PC-9 (cell line): ENCODE measurements at regions not wholly inside any gene's neighbourhood (a gene's known extent, or its start where the extent isn't known, plus 50 kb on each side); places are given as distances from the start of the nearest gene placed in this dataset.

ENCODE experiments used
- BruUV-seq: library from RNA; stranded (reverse); fragments of 400-500 nt; replicated peaks from 2 replicates; lab custom pipeline; 2021; lab: Mats Ljungman, UMichigan
- CTCF ChIA-PET: fragments of 300-600 bp; sonication (Branson Sonifier 250); formaldehyde crosslinking; loops from one replicate; lab custom pipeline; 2022; ENCODE audit warnings: antibody characterized with exemption; lab: Charles Lee
- POLR2A ChIA-PET: fragments of 300-600 bp; sonication (Branson Sonifier 250); formaldehyde crosslinking; loops from one replicate; lab custom pipeline; 2022; ENCODE audit warnings: antibody characterized with exemption; ENCODE audit not compliant: unreplicated experiment; lab: Charles Lee
- DNase-seq, 2 experiments: peaks; one replicate each; pipeline versions ENCODE4 v3.0.0 to v3.0.0-alpha.2; 2015 to 2022; ENCODE audit warnings: mixed read lengths in 1 of 2
- H2AFZ ChIP-seq: fragments of 200-600 bp; sonication (generic); 2 replicates; pipeline ENCODE4 v1.8.1; 2017; ENCODE audit warnings: antibody characterized with exemption
- H3F3A ChIP-seq: fragments of 200-600 bp; sonication (generic); 2 replicates; pipeline ENCODE4 v1.8.1; 2017; ENCODE audit warnings: antibody characterized with exemption, mild to moderate bottlenecking, low read depth; ENCODE audit not compliant: insufficient read depth
- H3K27ac ChIP-seq: fragments of 200-600 bp; sonication (generic); 2 replicates; pipeline ENCODE4 v1.6.1; 2016; ENCODE audit warnings: mixed run types
- H3K27me3 ChIP-seq: fragments of 200-600 bp; sonication (generic); 2 replicates; pipeline ENCODE4 v1.6.1; 2016; ENCODE audit warnings: low read depth, mixed run types; ENCODE audit not compliant: insufficient read depth
- H3K36me3 ChIP-seq: fragments of 200-600 bp; sonication (generic); 2 replicates; pipeline ENCODE4 v1.6.1; 2016; ENCODE audit warnings: low read depth, mixed run types
- H3K4me1 ChIP-seq: fragments of 200-600 bp; sonication (generic); replicated peaks from 2 replicates; pipeline ENCODE4 v1.6.1; 2016; ENCODE audit warnings: mixed run types; ENCODE audit not compliant: insufficient read depth
- H3K4me2 ChIP-seq: fragments of 200-600 bp; sonication (generic); 2 replicates; pipeline ENCODE4 v1.6.1; 2017; ENCODE audit warnings: mixed run types
- H3K4me3 ChIP-seq: fragments of 200-600 bp; sonication (generic); 2 replicates; pipeline ENCODE4 v1.6.1; 2016; ENCODE audit warnings: mixed run types
- H3K79me2 ChIP-seq: fragments of 200-600 bp; sonication (generic); 2 replicates; pipeline ENCODE4 v1.6.1; 2017; ENCODE audit warnings: low read depth, mixed run types
- H3K9me2 ChIP-seq: fragments of 200-600 bp; sonication (generic); 2 replicates; pipeline ENCODE4 v1.8.1; 2017; ENCODE audit warnings: mild to moderate bottlenecking; ENCODE audit not compliant: insufficient read depth
- H3K9me3 ChIP-seq: fragments of 200-600 bp; sonication (generic); 2 replicates; pipeline ENCODE4 v1.8.1; 2016; ENCODE audit warnings: low read depth; ENCODE audit not compliant: insufficient read depth
- H4K20me1 ChIP-seq: fragments of 200-600 bp; sonication (generic); 2 replicates; pipeline ENCODE4 v1.8.1; 2017; ENCODE audit not compliant: insufficient read depth
- CTCF ChIP-seq: fragments of 200-600 bp; sonication (generic); conservative IDR thresholded peaks from 2 replicates; pipeline ENCODE4 v1.6.1; 2017; ENCODE audit warnings: mixed run types, antibody characterized with exemption, mild to moderate bottlenecking, moderate library complexity
- EZH2 ChIP-seq: fragments of 200-600 bp; sonication (generic); IDR thresholded peaks from 2 replicates; pipeline ENCODE4 v1.8.0; 2017; ENCODE audit warnings: antibody characterized with exemption, low read depth
- intact Hi-C: fragments of 100-400 bp; cut with micrococcal nuclease; formaldehyde crosslinking; loops from one replicate; pipeline ENCODE4 v1.10.0; 2022; ENCODE audit not compliant: unreplicated experiment

GRCh38 chr3:22421589-22421988, 670.6 kb upstream of the ZNF385D start:
- ChIA-PET POLR2A (no interaction called here), CTCF (no interaction called here)
- no peak for TF ChIP-seq CTCF
- no peak for TF ChIP-seq EZH2
- no peaks in the 10 kb centered on the region for H3K4me1 ChIP-seq
- no peak for DNase-seq
- no peak overlapping the region for H3K27ac ChIP-seq
- no TSS peak for BruUV-seq
- no peaks in the 10 kb centered on the region for H4K20me1 ChIP-seq
- no peaks in the 10 kb centered on the region for H3K79me2 ChIP-seq
- intact Hi-C loops: no loop called here
- H3K4me3 ChIP-seq: no peak overlapping the region
- H3K4me2 ChIP-seq: no peak overlapping the region
- H2AFZ ChIP-seq: no peak overlapping the region
- no peaks in the 10 kb centered on the region for H3K27me3 ChIP-seq
- no peaks in the 10 kb centered on the region for H3K36me3 ChIP-seq
- no peaks in the 10 kb centered on the region for H3K9me2 ChIP-seq
- no peaks in the 10 kb centered on the region for H3K9me3 ChIP-seq
- H3F3A ChIP-seq: no peaks in the 10 kb centered on the region

GRCh38 chr3:22431334-22431733, 680.3 kb upstream of the ZNF385D start:
- H2AFZ ChIP-seq: no peak overlapping the region
- H3K4me3 ChIP-seq: no peak overlapping the region
- no TSS peak for BruUV-seq
- intact Hi-C loops: no loop called here
- H3K9me3 ChIP-seq: no peaks in the 10 kb centered on the region
- H3K4me2 ChIP-seq: no peak overlapping the region
- H3K27me3 ChIP-seq: no peaks in the 10 kb centered on the region
- no peaks in the 10 kb centered on the region for H4K20me1 ChIP-seq
- POLR2A ChIA-PET: no interaction called here
- no peaks in the 10 kb centered on the region for H3K79me2 ChIP-seq
- H3K36me3 ChIP-seq: no peaks in the 10 kb centered on the region
- no peak for DNase-seq
- no peak overlapping the region for H3K27ac ChIP-seq
- TF ChIP-seq EZH2 (no peak), CTCF (no peak)
- H3K9me2 ChIP-seq: 0 out of 2 replicates have a peak, but pooled peaks cover 6% of the 10 kb centered on the region
- no peaks in the 10 kb centered on the region for H3K4me1 ChIP-seq
- CTCF ChIA-PET: interaction anchor here (0.6 kb wide), 1 partner anchor 1950 kb away, joined by 3 read pairs; no protein-coding TSS in a partner anchor
- H3F3A ChIP-seq: no peaks in the 10 kb centered on the region

GRCh38 chr3:22439626-22440025, 688.6 kb upstream of the ZNF385D start:
- no peaks in the 10 kb centered on the region for H3K4me1 ChIP-seq
- ChIA-PET CTCF (no interaction called here), POLR2A (interaction anchor here (0.5 kb wide), 1 partner anchor 457 kb away, joined by 4 read pairs; no protein-coding TSS in a partner anchor)
- H3F3A ChIP-seq: no peaks in the 10 kb centered on the region
- DNase-seq: no peak
- no peak overlapping the region for H3K27ac ChIP-seq
- no peak for TF ChIP-seq CTCF
- no peak for TF ChIP-seq EZH2
- H3K4me2 ChIP-seq: no peak overlapping the region
- H2AFZ ChIP-seq: no peak overlapping the region
- H3K4me3 ChIP-seq: no peak overlapping the region
- peaks cover 5% of the 10 kb centered on the region; the same call in 1 of the 2 replicates for H4K20me1 ChIP-seq
- H3K36me3 ChIP-seq: no peaks in the 10 kb centered on the region
- H3K9me2 ChIP-seq: no peaks in the 10 kb centered on the region
- BruUV-seq: no TSS peak
- H3K9me3 ChIP-seq: no peaks in the 10 kb centered on the region
- H3K79me2 ChIP-seq: no peaks in the 10 kb centered on the region
- intact Hi-C loops: no loop called here
- H3K27me3 ChIP-seq: no peaks in the 10 kb centered on the region
